HG03571 (cell line): ENCODE measurements at regions not wholly inside any gene's neighbourhood (a gene's known extent, or its start where the extent isn't known, plus 50 kb on each side); places are given as distances from the start of the nearest gene placed in this dataset.

ENCODE experiments used
- ATAC-seq: cut with Tn5 transposase; IDR thresholded peaks from one replicate; pipeline ENCODE4 v1.9.1; 2021; ENCODE audit not compliant: unreplicated experiment

- no peak for ATAC-seq
Measured at GRCh38 chr18:54716586-54716985, 111.7 kb upstream of the RAB27B start.

DNA sequence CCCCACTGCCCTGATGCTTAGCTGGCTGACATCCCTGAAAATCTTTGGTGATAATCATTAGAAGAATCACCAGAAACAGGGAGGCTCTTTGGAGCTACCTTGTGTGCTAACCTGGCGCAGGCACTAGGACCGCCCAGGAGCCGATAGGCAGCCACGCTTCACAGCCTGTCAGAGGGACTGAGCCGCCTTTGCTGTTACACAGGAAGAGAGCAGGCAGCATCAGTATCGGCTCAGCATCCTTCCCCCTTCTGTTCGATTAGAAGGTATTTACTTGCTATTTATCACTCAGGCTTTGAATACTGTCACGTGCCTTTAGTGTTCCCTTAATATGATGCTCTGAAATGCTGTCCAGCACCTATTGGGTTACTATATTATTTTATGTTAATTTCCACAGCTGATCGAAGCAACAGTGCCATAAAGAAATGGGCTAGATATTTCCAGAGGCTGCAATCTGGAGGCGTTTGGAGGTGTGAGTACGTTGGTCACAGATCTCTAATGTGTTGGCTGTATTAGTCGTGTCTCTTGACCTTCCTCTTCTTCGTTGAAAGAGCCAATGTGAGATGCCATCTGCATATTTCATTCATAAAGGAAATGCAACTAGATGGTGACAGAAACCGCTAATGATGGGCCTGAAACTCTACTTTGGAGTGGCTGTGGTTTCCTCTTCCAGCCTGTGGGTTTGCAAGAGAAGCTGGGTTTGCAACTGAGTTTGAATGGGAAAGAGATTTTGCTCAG, 110.4 kb upstream of the RAB27B start:
- ATAC-seq = no peak

DNA sequence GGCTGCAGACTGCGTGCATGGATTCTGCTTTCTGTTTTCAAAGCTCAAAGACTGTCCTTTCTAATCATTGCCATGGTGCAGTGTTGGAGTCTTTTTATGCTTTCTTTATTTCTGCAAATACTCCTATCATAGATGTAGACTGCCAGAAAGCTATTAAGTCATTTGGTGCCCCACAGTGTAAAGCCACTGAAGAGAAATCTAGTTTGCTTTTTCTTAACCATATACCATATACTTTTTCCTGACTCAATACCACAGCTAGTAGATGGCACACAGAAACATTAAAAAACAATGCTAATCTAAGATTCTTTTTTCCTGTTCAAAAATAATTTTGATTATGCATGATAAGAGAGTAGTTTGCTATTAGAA, 109.9 kb upstream of the RAB27B start:
- no peak for ATAC-seq

DNA sequence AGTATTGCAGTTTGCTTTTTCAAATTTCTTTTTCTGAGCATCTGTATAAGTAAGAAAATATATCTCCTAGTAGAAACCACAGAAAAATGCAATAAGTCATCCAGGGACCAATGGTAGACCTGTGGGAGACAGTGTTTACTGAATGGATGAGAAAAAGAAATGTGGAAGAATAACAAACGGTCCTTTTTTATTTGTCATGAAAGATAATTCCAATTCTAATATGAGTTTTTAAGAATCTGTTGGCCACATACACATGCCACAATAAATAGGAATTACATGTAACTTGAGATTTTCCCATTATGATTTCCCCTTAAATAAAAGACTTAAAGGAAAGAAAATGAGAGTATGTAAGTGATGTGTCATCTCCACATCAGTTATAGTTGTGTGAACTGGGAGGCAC, 107.7 kb upstream of the RAB27B start:
- ATAC-seq = no peak

GRCh38 chr18:54726143-54726542, 102.1 kb upstream of the RAB27B start:
- no peak for ATAC-seq

DNA sequence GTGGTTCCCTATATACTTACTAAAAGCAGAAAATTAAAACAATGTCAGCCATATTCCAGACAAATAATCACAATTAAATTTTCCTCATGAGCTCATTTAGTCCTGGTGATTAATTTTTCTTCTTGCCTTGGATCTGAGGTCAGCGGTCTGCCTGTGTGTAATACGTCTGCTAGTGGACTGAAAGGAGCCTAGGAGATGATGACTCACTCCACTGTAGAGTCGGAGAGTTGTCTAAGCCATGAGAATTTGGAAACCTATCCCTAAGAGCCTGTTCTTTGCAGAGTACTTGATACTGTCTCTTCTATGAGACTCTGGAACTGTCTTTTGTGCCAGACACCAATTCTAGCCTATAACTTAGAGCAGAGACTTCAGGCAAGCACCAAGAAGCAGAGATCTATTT, 94.2 kb upstream of the RAB27B start:
- ATAC-seq = no peak

DNA sequence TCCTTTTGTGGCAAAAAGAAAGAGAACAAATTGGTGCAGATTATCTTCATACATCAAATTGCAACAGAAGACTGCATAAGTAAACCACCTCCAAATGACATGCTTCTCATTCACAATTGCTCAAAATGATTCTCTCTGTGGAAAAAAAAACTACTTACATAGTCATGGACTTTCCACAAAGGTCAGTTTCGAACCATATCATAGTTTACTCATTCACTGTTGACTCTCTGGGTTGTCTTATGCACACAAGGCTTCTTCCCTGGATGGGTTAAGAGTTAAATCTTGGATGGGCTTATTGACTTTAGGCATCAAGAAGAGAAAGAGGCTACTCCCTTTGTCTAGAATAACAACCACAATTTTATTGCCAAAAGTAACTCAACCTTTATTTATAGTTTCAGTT, 91.3 kb upstream of the RAB27B start:
- ATAC-seq = no peak

DNA sequence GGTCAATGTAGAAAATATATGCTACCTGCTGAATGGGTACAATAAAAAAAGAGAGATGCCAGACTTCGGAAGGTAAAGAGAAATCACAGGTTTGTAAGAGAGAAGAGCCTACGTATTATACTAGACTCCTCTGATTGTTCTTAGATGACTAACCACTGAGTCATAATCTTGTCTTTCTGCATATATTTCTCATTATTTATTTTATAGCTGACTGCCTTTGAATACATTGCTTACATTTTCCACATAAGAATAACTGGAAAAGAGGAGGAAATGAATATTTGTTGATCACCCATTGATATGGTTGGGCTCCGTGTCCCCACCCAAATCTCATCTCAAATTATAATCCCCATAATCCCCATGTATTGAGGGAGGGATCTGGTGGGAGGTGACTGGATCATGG, 90.3 kb upstream of the RAB27B start:
- no peak for ATAC-seq

DNA sequence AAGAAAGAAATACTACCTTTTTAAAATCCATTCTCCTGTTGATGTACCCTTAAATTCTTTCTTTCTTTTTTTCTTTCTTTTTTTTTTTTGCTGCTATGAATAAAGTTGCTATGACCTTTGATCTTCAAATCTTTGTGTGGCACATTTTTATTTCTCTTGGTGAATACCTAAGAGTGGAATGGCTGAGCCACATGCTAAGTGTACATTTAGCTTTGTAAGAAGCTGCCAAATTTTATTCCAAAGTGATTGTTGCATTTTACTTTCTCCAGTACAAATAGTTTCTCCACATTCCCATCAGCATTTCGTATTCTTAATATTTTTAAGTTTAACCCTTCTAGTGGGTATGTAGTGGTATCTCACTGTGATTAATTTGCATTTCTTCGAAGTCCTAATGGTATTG, 88.8 kb upstream of the RAB27B start:
- no peak for ATAC-seq

GRCh38 chr18:54740136-54740846, 88.0 kb upstream of the RAB27B start:
- no peak for ATAC-seq

DNA sequence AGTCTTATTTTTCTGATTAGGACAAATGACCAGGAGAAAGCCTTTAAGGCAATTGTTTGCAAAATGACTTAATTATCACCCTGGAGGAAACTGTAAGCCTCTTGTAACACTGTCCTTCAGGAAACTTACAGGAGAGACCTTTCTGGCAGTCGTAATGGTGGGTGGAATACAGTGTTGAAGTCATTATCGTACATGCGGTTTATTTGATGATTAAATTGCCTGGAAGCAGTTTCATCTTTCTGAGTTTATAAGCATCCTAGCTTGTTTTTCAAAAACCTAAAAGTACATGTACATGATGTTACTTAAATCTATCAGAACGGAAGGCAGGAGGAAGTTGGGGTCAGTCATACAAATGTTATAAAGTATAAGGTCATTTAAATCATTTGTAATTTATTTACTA, 86.2 kb upstream of the RAB27B start:
- no peak for ATAC-seq

DNA sequence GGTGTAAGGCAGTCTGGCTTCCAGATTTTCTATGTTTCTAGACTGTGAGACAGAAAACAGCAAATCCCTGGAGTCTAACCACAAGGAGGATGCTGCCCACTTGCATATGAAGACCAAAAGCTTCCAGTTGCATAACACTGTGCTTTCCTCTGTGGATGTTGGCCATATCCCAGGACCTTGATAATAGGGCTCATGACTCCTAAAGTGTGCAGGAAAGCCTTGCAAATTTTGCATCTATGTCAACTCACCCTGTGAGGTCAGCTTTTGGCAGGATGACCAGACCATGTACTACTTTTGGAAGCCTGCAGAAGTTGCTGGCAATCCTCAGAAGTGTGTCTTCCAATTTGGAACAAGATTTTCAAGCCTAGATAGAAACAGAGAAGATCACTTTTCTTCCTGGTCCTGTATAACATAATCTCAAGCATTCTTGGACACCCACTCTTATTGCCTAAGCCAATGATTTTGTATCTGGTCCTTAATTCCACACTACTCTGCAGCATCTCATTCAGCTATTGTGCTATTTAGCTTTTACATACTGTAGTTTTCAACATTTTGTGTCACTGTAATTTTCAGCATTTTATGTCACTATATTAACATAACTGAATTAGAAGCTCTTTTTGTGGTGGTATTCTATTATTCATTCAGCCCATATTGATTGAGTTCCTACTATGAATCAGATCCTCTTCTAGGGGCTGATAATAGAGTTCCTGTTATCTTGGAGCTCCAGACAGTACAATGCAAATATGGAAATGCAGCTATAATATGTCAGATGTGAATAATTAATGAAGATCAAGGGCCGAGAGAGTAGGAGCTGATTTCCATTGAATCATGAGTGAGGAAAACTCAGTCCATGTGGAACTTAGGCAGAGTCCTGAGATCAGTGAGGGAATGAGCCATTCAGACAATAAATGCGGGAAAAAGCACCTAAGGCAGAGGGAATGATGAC, 85.3 kb upstream of the RAB27B start:
- no peak for ATAC-seq

DNA sequence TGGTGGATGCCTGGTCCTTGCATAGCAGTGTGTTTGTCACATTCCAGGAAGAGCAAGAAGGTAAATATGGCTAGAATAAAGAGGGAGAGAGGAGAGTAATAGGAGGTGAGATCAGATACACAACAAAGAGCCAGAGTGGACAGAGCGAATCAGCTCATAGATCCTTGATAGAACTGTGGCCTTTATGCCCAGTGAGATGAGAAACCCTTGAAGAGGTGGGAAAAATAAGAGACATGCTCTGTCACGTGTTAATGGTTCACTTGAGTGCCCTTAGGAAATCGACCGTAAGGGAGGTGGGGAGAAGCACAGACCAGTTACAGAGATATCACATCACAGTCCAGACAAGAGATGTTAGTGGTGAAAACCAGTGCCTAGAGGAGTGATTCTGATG, 84.7 kb upstream of the RAB27B start:
- no peak for ATAC-seq

DNA sequence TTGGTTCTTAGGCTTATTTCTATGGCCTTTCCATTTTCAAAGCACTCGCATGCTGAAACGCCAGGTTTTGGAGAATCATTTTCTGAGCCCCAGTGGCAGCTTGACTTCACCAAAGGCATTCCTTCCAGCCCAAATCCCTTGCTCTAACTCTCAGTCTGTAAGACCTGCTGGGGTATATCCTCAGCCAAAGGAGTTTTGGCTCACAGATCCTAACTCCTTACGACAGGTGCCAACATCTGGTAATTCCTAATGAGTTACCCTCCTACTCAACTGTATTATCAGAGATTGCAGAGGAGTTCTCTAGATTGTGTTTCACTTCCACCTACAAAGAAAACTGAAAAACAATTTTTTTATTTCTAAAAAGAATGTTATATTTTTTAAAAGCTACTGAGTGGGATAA, 79.0 kb upstream of the RAB27B start:
- no peak for ATAC-seq

- ATAC-seq = no peak
Measured at GRCh38 chr18:54750350-54750749, 77.9 kb upstream of the RAB27B start.

DNA sequence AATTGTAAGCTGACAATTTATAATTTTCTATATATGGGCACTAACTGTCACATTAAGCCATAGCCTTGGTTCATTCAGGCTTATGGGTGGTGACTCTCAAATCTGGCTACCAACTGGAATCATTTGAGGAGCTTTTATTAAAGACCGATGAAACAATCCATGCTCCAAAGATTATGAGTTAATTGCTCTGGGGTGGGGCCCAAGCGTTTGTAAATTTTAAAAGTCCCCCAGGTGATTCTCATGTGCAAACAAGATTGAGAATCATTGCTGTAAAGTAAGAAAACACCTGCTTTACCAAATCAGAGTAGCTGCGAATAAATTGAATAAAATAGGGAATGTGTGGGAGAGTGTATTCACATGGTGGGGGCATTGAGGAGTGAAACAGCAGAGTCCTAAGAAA, 76.1 kb upstream of the RAB27B start:
- no peak for ATAC-seq

- ATAC-seq = no peak
Measured at GRCh38 chr18:54755456-54755855, 72.8 kb upstream of the RAB27B start.

- ATAC-seq = no peak
Measured at GRCh38 chr18:54762386-54762785, 65.9 kb upstream of the RAB27B start.

- ATAC-seq = no peak
Measured at GRCh38 chr18:54764786-54765185, 63.5 kb upstream of the RAB27B start.

DNA sequence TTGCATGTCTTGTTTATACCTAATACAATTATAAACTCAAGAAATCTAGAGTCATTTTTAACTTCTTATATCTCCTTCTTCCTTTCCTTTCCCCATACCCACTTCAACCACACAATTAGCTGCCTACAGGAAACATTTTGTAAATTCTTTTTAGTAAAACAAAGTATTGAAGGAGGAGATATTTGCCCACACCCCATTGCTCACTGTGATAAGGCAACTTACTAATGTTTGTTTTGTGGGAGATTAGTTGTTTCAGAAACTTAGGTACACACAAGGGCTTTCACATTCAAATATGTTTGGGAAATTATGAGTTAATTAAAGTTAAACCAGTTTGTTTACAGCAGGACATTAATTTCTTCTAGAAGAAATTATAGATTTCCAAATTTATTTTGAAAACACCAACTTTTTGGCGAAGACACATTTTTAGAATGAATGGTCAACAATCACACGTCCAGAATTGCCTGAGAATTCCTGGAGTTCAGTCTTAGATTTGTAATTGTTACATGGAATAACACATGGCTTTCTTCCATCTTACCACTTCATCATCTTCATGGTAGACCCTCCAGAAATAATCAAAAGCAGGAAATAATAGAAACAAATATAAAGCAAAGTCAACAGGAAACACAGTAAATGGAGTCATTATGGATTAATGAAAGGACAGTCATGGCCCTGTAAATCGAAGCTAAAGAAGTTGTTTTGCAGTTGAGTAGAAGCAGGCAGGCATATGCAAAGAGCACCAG, 62.5 kb upstream of the RAB27B start:
- no peak for ATAC-seq

DNA sequence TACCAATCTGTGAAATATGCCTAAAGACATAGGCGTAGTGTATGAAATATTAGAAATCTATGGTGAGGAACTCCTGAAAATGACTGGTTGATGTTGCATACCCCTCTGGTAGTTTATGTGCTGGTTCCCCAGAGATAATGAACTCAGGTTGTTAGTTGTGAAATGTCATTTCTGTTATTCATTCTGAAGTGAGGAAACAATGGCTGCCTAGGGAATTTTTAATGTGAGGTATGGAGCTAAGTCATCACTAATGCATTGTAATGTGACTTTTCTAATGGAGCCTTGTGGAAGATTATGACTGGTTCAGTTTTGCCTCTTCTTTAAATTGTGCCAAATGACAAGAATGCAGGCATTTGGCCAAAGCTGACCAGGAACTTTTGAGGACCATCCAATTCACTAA, 61.6 kb upstream of the RAB27B start:
- ATAC-seq = no peak
